Hepatocyte (in vitro differentiated cells): ENCODE measurements at regions not wholly inside any gene's neighbourhood (a gene's known extent, or its start where the extent isn't known, plus 50 kb on each side); places are given as distances from the start of the nearest gene placed in this dataset.

Experiments used
- DNase-seq: peaks from one replicate; pipeline ENCODE4 v3.0.0-alpha.2; 2016; ENCODE audit warnings: low spot score
- H2AFZ ChIP-seq: fragments of 200-600 bp; sonication (generic); 2 replicates; pipeline ENCODE4 v1.6.0; 2016; ENCODE audit warnings: antibody characterized with exemption, mild to moderate bottlenecking
- H3K27ac ChIP-seq: fragments of 200-600 bp; sonication (generic); 2 replicates; pipeline ENCODE4 v1.5.1; 2016; ENCODE audit warnings: mild to moderate bottlenecking
- H3K27me3 ChIP-seq: fragments of 200-600 bp; sonication (generic); 2 replicates; pipeline ENCODE4 v1.6.1; 2016
- H3K36me3 ChIP-seq: fragments of 200-600 bp; sonication (generic); replicated peaks from 2 replicates; pipeline ENCODE4 v1.5.1; 2016; ENCODE audit warnings: low read depth; ENCODE audit not compliant: insufficient read depth
- H3K4me1 ChIP-seq: fragments of 200-600 bp; sonication (generic); 2 replicates; pipeline ENCODE4 v1.5.1; 2016; ENCODE audit warnings: mild to moderate bottlenecking, moderate library complexity; ENCODE audit not compliant: insufficient read depth
- H3K4me2 ChIP-seq: fragments of 200-600 bp; sonication (generic); 2 replicates; pipeline ENCODE4 v1.6.0; 2016
- H3K4me3 ChIP-seq: fragments of 200-600 bp; sonication (generic); 2 replicates; pipeline ENCODE4 v1.5.1; 2016; ENCODE audit warnings: mild to moderate bottlenecking
- H3K79me2 ChIP-seq: fragments of 200-600 bp; sonication (generic); 2 replicates; pipeline ENCODE4 v1.6.0; 2017; ENCODE audit warnings: mild to moderate bottlenecking
- H3K9me2 ChIP-seq: fragments of 200-600 bp; sonication (generic); replicated peaks from 2 replicates; pipeline ENCODE4 v1.6.0; 2017; ENCODE audit warnings: mild to moderate bottlenecking; ENCODE audit not compliant: insufficient read depth
- H3K9me3 ChIP-seq: fragments of 200-600 bp; sonication (generic); 2 replicates; pipeline ENCODE4 v1.5.1; 2016; ENCODE audit warnings: low read depth, mild to moderate bottlenecking
- H4K20me1 ChIP-seq: fragments of 200-600 bp; sonication (generic); 2 replicates; pipeline ENCODE4 v1.6.0; 2016; ENCODE audit warnings: mild to moderate bottlenecking; ENCODE audit not compliant: insufficient read depth, poor library complexity, severe bottlenecking
- CTCF ChIP-seq: fragments of 200-600 bp; sonication (generic); IDR thresholded peaks from 2 replicates; pipeline ENCODE4 v1.5.1; 2016; ENCODE audit warnings: antibody characterized with exemption, mild to moderate bottlenecking; ENCODE audit not compliant: poor library complexity
- EZH2 ChIP-seq: fragments of 200-600 bp; sonication (generic); IDR thresholded peaks from 2 replicates; pipeline ENCODE4 v1.6.1; 2016; ENCODE audit warnings: antibody characterized with exemption, mild to moderate bottlenecking, borderline replicate concordance
- EZH2phosphoT487 ChIP-seq: fragments of 200-600 bp; sonication (generic); IDR thresholded peaks from one replicate; pipeline ENCODE4 v1.6.1; 2018; ENCODE audit warnings: antibody characterized with exemption, mild to moderate bottlenecking, low read depth, moderate library complexity; ENCODE audit not compliant: unreplicated experiment, severe bottlenecking
- WGBS: methylation state at CpG from one replicate; pipeline ENCODE4 v1.1.6; 2016; ENCODE audit warnings: low lambda C conversion rate; ENCODE audit errors: missing lambda C conversion rate; 5-methylcytosine and 5-hydroxymethylcytosine counted together

- Histone ChIP-seq H3K4me2 (peak overlapping the region; percentile 87), H3K27me3 (peaks cover 98% of the 10 kb centered on the region), H2AFZ (no peak overlapping the region), H3K4me1 (peaks cover 14% of the 10 kb centered on the region), H3K27ac (no peak overlapping the region), H3K79me2 (no peaks in the 10 kb centered on the region), H3K9me3 (no peaks in the 10 kb centered on the region), H3K4me3 (no peak overlapping the region), H3K9me2 (no peaks in the 10 kb centered on the region), H3K36me3 (no peaks in the 10 kb centered on the region), H4K20me1 (no peaks in the 10 kb centered on the region)
- WGBS = 39% methylated on average over 5 of the region's 5 CpGs
- DNase-seq = no peak
- TF ChIP-seq EZH2phosphoT487 (no peak), CTCF (no peak), EZH2 (no peak)
Observed at GRCh38 chr15:89398896-89399237, 64.2 kb upstream of the POLG start.

GRCh38 chr15:89397653-89398023 is 63.0 kb upstream of the POLG start:
- Histone ChIP-seq H2AFZ (no peak overlapping the region), H3K79me2 (no peaks in the 10 kb centered on the region), H3K27me3 (peaks cover 96% of the 10 kb centered on the region), H3K4me3 (no peak overlapping the region), H3K9me3 (no peaks in the 10 kb centered on the region), H3K36me3 (no peaks in the 10 kb centered on the region), H3K9me2 (no peaks in the 10 kb centered on the region), H3K4me2 (no peak overlapping the region), H3K27ac (no peak overlapping the region), H4K20me1 (no peaks in the 10 kb centered on the region), H3K4me1 (peaks cover 14% of the 10 kb centered on the region)
- 50% methylated on average over 3 of the region's 3 CpGs for WGBS
- TF ChIP-seq EZH2 (no peak), EZH2phosphoT487 (no peak), CTCF (no peak)
- DNase-seq = no peak

GRCh38 chr15:89396723-89397652 is 62.4 kb upstream of the POLG start:
- Histone ChIP-seq H3K79me2 (no peaks in the 10 kb centered on the region), H4K20me1 (no peaks in the 10 kb centered on the region), H3K9me2 (no peaks in the 10 kb centered on the region), H3K9me3 (no peaks in the 10 kb centered on the region), H3K4me1 (peaks cover 14% of the 10 kb centered on the region), H3K27me3 (peaks cover 97% of the 10 kb centered on the region), H3K4me2 (no peak overlapping the region), H3K36me3 (no peaks in the 10 kb centered on the region), H3K27ac (no peak overlapping the region), H3K4me3 (no peak overlapping the region), H2AFZ (no peak overlapping the region)
- TF ChIP-seq CTCF = no peak
- TF ChIP-seq EZH2phosphoT487 = no peak
- TF ChIP-seq EZH2 = no peak
- DNase-seq = no peak
- 39% methylated on average over 12 of the region's 12 CpGs for whole genome bisulfite sequencing
